ENCODE measurements at regions not wholly inside any gene's neighbourhood (a gene's known extent, or its start where the extent isn't known, plus 50 kb on each side); places are given as distances from the start of the nearest gene placed in this dataset.

DNA sequence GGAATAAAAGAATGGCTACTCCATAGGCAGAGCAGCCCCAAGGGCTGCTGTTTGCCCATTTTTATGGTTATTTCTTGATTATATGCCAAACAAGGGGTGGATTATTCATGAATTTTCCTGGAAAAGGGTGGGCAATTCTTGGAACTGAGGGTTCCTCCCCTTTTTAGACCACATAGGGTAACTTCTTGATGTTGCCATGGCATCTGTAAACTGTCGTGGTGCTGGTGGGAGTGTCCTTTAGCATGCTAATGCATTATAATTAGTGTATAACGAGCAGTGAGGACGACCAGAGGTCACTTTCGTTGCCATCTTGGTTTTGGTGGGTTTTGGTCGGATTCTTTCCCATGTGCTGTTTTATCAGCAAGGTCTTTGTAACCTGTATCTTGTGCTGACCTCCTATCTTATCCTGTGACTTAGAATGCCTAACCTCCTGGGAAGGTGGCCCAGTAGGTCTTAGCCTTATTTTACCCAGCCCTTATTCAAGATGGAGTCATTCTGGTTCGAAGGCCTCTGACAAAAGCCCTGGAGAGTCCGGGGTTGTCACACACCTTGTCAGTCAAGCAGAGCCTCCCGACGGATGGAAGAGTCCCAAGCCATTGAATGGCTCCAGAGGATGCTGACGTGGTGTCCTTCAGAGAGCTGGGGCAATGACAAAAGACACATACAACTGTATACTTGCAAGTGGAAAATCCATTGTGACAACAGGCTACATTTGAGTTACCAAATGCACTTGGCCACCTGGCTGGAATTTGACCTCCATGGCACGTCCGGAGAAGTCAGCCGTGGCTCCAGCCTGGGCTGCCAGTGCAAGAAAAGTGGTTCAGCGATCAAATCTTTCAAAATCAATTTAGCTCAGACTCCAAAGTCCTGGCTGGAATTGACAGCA, 67.1 kb upstream of the CLINT1 start:
- Histone ChIP-seq H2AFZ (ENCODE audit: low read depth, low read length) (no peak overlapping the region), H3K27ac (ENCODE audit: low read length) (no peak overlapping the region), H3K9ac (ENCODE audit: low read depth, low read length) (no peak overlapping the region), H3K4me2 (ENCODE audit: insufficient read depth, low read length) (no peak overlapping the region), H3K36me3 (ENCODE audit: insufficient read depth, low read length) (no peaks in the 10 kb centered on the region), H3K9me3 (ENCODE audit: insufficient read depth, low read length, severe bottlenecking) (no peaks in the 10 kb centered on the region), H3K4me1 (ENCODE audit: insufficient read depth, low read length) (peaks cover under 1% of the 10 kb centered on the region; the same call in 1 of the 2 replicates), H3K79me2 (ENCODE audit: insufficient read depth, low read length) (no peaks in the 10 kb centered on the region), H3K4me3 (ENCODE audit: low read depth in 1 of 2, low read length in 2 of 2) (no peak overlapping the region), H4K20me1 (ENCODE audit: insufficient read depth, low read length) (no peaks in the 10 kb centered on the region), H3K27me3 (ENCODE audit: insufficient read depth, low read length, poor library complexity) (no peaks in the 10 kb centered on the region)
- ATAC-seq (ENCODE audit: insufficient read depth, low read depth), result no peak
- DNase-seq, result no peak
- no peak for TF ChIP-seq EZH2 (IDR thresholded peaks at IDR 0.05; ENCODE audit: borderline replicate concordance, low read depth, low read length, severe bottlenecking)
- TF ChIP-seq, protein P1, sequence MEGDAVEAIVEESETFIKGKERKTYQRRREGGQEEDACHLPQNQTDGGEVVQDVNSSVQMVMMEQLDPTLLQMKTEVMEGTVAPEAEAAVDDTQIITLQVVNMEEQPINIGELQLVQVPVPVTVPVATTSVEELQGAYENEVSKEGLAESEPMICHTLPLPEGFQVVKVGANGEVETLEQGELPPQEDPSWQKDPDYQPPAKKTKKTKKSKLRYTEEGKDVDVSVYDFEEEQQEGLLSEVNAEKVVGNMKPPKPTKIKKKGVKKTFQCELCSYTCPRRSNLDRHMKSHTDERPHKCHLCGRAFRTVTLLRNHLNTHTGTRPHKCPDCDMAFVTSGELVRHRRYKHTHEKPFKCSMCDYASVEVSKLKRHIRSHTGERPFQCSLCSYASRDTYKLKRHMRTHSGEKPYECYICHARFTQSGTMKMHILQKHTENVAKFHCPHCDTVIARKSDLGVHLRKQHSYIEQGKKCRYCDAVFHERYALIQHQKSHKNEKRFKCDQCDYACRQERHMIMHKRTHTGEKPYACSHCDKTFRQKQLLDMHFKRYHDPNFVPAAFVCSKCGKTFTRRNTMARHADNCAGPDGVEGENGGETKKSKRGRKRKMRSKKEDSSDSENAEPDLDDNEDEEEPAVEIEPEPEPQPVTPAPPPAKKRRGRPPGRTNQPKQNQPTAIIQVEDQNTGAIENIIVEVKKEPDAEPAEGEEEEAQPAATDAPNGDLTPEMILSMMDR (IDR thresholded peaks at IDR 0.05; ENCODE audit: borderline replicate concordance, extremely low read depth, low read length, poor library complexity, severe bottlenecking), result no peak

GRCh38 chr5:157924931-157925729, 66.2 kb upstream of the CLINT1 start:
- Histone ChIP-seq H3K9me3 (ENCODE audit: insufficient read depth, low read length, severe bottlenecking) (no peaks in the 10 kb centered on the region), H3K9ac (ENCODE audit: low read depth, low read length) (no peak overlapping the region), H3K36me3 (ENCODE audit: insufficient read depth, low read length) (no peaks in the 10 kb centered on the region), H3K4me1 (ENCODE audit: insufficient read depth, low read length) (peaks cover 10% of the 10 kb centered on the region), H2AFZ (ENCODE audit: low read depth, low read length) (no peak overlapping the region), H3K79me2 (ENCODE audit: insufficient read depth, low read length) (no peaks in the 10 kb centered on the region), H3K27ac (ENCODE audit: low read length) (no peak overlapping the region), H3K4me3 (ENCODE audit: low read depth in 1 of 2, low read length in 2 of 2) (no peak overlapping the region), H3K27me3 (ENCODE audit: insufficient read depth, low read length, poor library complexity) (no peaks in the 10 kb centered on the region), H4K20me1 (ENCODE audit: insufficient read depth, low read length) (no peaks in the 10 kb centered on the region), H3K4me2 (ENCODE audit: insufficient read depth, low read length) (no peak overlapping the region)
- ATAC-seq (ENCODE audit: insufficient read depth, low read depth), result no peak
- no peak for TF ChIP-seq EZH2 (IDR thresholded peaks at IDR 0.05; ENCODE audit: borderline replicate concordance, low read depth, low read length, severe bottlenecking)
- TF ChIP-seq, protein P1 (IDR thresholded peaks at IDR 0.05; ENCODE audit: borderline replicate concordance, extremely low read depth, low read length, poor library complexity, severe bottlenecking), result no peak
- no peak for DNase-seq

- Histone ChIP-seq H3K4me1 (ENCODE audit: insufficient read depth, low read length) (peaks cover 16% of the 10 kb centered on the region), H3K27ac (ENCODE audit: low read length) (no peak overlapping the region), H3K4me2 (ENCODE audit: insufficient read depth, low read length) (no peak overlapping the region), H3K9me3 (ENCODE audit: insufficient read depth, low read length, severe bottlenecking) (no peaks in the 10 kb centered on the region), H2AFZ (ENCODE audit: low read depth, low read length) (no peak overlapping the region), H3K9ac (ENCODE audit: low read depth, low read length) (no peak overlapping the region), H3K36me3 (ENCODE audit: insufficient read depth, low read length) (no peaks in the 10 kb centered on the region), H4K20me1 (ENCODE audit: insufficient read depth, low read length) (no peaks in the 10 kb centered on the region), H3K27me3 (ENCODE audit: insufficient read depth, low read length, poor library complexity) (no peaks in the 10 kb centered on the region), H3K4me3 (ENCODE audit: low read depth in 1 of 2, low read length in 2 of 2) (no peak overlapping the region), H3K79me2 (ENCODE audit: insufficient read depth, low read length) (no peaks in the 10 kb centered on the region)
- no peak for ATAC-seq (ENCODE audit: insufficient read depth, low read depth)
- no peak for DNase-seq
- TF ChIP-seq, protein P1 (IDR thresholded peaks at IDR 0.05; ENCODE audit: borderline replicate concordance, extremely low read depth, low read length, poor library complexity, severe bottlenecking), result no peak
- no peak for TF ChIP-seq EZH2 (IDR thresholded peaks at IDR 0.05; ENCODE audit: borderline replicate concordance, low read depth, low read length, severe bottlenecking)
Observed at GRCh38 chr5:157924490-157924889, 65.5 kb upstream of the CLINT1 start.
